ENCODE measurements at regions not wholly inside any gene's neighbourhood (a gene's known extent, or its start where the extent isn't known, plus 50 kb on each side); places are given as distances from the start of the nearest gene placed in this dataset.

- H3K9ac ChIP-seq (ENCODE audit: low read length), result no peak overlapping the region
- DNase-seq, result no peak
- H2AFZ ChIP-seq (ENCODE audit: low read depth, low read length), result no peak overlapping the region
- no peak overlapping the region for H3K23ac ChIP-seq (ENCODE audit: low read length in 2 of 2)
- H3K4me2 ChIP-seq (ENCODE audit: low read length, poor library complexity, severe bottlenecking), result no peak overlapping the region
- H2BK5ac ChIP-seq (ENCODE audit: low read depth, low read length, poor library complexity, severe bottlenecking), result no peak overlapping the region
- no peak overlapping the region for H2BK12ac ChIP-seq (ENCODE audit: low read length in 2 of 2)
- peaks cover 5% of the 10 kb centered on the region for H3K4me1 ChIP-seq (ENCODE audit: control insufficient read depth, insufficient read depth, low read depth, low read length)
- H3K27me3 ChIP-seq (ENCODE audit: control insufficient read depth in 1 of 2, insufficient read depth in 1 of 2, low read length in 2 of 2), result peaks cover 23 to 29% of the 10 kb centered on the region in 2 experiments
- no peak overlapping the region for H3K4me3 ChIP-seq (ENCODE audit: insufficient read depth in 1 of 2, low read depth in 1 of 2, low read length in 2 of 2)
- no peak overlapping the region for H2BK120ac ChIP-seq (ENCODE audit: low read depth, low read length)
- no peak overlapping the region for H2BK15ac ChIP-seq (ENCODE audit: low read depth, poor library complexity, severe bottlenecking)
- H4K8ac ChIP-seq (ENCODE audit: low read length), result no peak overlapping the region
- H3K36me3 ChIP-seq (ENCODE audit: control insufficient read depth in 1 of 2, insufficient read depth in 2 of 2, low read depth in 1 of 2, low read length in 2 of 2), result no peaks in the 10 kb centered on the region
- no peaks in the 10 kb centered on the region for H3K9me3 ChIP-seq (ENCODE audit: control insufficient read depth, low read length)
- H3K79me1 ChIP-seq (replicated peaks; ENCODE audit: low read length, poor library complexity, severe bottlenecking), result no peaks in the 10 kb centered on the region
- H2AK5ac ChIP-seq (ENCODE audit: low read length, severe bottlenecking), result no peak overlapping the region
- WGBS, result no CpG with 5 or more reads among the region's 1 CpG
- no peak overlapping the region for H3K18ac ChIP-seq (ENCODE audit: low read depth in 1 of 2, low read length in 2 of 2)
- H3K4ac ChIP-seq (ENCODE audit: low read depth in 1 of 2, low read length in 2 of 2), result no peak overlapping the region
- no peak overlapping the region for H4K91ac ChIP-seq (ENCODE audit: low read length)
- no peak overlapping the region for H3K27ac ChIP-seq (ENCODE audit: low read length, poor library complexity, severe bottlenecking)
- H3K14ac ChIP-seq (ENCODE audit: low read length in 2 of 2), result no peak overlapping the region
These were observed 68.2 kb downstream of the IRX5 start for GRCh38 chr16:54998834-54999233.

- no peaks in the 10 kb centered on the region for H3K79me1 ChIP-seq (replicated peaks; ENCODE audit: low read length, poor library complexity, severe bottlenecking)
- H2AK5ac ChIP-seq (ENCODE audit: low read length, severe bottlenecking), result no peak overlapping the region
- H3K9me3 ChIP-seq (ENCODE audit: control insufficient read depth, low read length), result no peaks in the 10 kb centered on the region
- H2BK5ac ChIP-seq (ENCODE audit: low read depth, low read length, poor library complexity, severe bottlenecking), result no peak overlapping the region
- no peak for DNase-seq
- no peak overlapping the region for H2AFZ ChIP-seq (ENCODE audit: low read depth, low read length)
- H3K4me2 ChIP-seq (ENCODE audit: low read length, poor library complexity, severe bottlenecking), result no peak overlapping the region
- WGBS, result 94% methylated on average over 11 of the region's 11 CpGs
- H3K27me3 ChIP-seq (ENCODE audit: control insufficient read depth in 1 of 2, insufficient read depth in 1 of 2, low read length in 2 of 2), result peaks cover 28 to 29% of the 10 kb centered on the region in 2 experiments
- no peak overlapping the region for H3K27ac ChIP-seq (ENCODE audit: low read length, poor library complexity, severe bottlenecking)
- H3K36me3 ChIP-seq (ENCODE audit: control insufficient read depth in 1 of 2, insufficient read depth in 2 of 2, low read depth in 1 of 2, low read length in 2 of 2), result no peaks in the 10 kb centered on the region
- peaks cover 4% of the 10 kb centered on the region for H3K4me1 ChIP-seq (ENCODE audit: control insufficient read depth, insufficient read depth, low read depth, low read length)
- H3K9ac ChIP-seq (ENCODE audit: low read length), result no peak overlapping the region
- no peak overlapping the region for H4K8ac ChIP-seq (ENCODE audit: low read length)
- H2BK15ac ChIP-seq (ENCODE audit: low read depth, poor library complexity, severe bottlenecking), result no peak overlapping the region
- no peak overlapping the region for H3K4ac ChIP-seq (ENCODE audit: low read depth in 1 of 2, low read length in 2 of 2)
- no peak overlapping the region for H4K91ac ChIP-seq (ENCODE audit: low read length)
- H2BK120ac ChIP-seq (ENCODE audit: low read depth, low read length), result no peak overlapping the region
- no peak overlapping the region for H3K4me3 ChIP-seq (ENCODE audit: insufficient read depth in 1 of 2, low read depth in 1 of 2, low read length in 2 of 2)
- H3K14ac ChIP-seq (ENCODE audit: low read length in 2 of 2), result no peak overlapping the region
- no peak overlapping the region for H3K18ac ChIP-seq (ENCODE audit: low read depth in 1 of 2, low read length in 2 of 2)
- no peak overlapping the region for H2BK12ac ChIP-seq (ENCODE audit: low read length in 2 of 2)
- no peak overlapping the region for H3K23ac ChIP-seq (ENCODE audit: low read length in 2 of 2)
These were observed 68.8 kb downstream of the IRX5 start for GRCh38 chr16:54999481-54999880.

- Histone ChIP-seq H3K4ac (ENCODE audit: low read depth in 1 of 2, low read length in 2 of 2) (no peak overlapping the region), H3K27ac (ENCODE audit: low read length, poor library complexity, severe bottlenecking) (no peak overlapping the region), H3K9me3 (ENCODE audit: control insufficient read depth, low read length) (no peaks in the 10 kb centered on the region), H3K36me3 (ENCODE audit: control insufficient read depth in 1 of 2, insufficient read depth in 2 of 2, low read depth in 1 of 2, low read length in 2 of 2) (no peaks in the 10 kb centered on the region), H2BK12ac (ENCODE audit: low read length in 2 of 2) (no peak overlapping the region), H3K4me1 (ENCODE audit: control insufficient read depth, insufficient read depth, low read depth, low read length) (peaks cover 4% of the 10 kb centered on the region), H3K79me1 (replicated peaks; ENCODE audit: low read length, poor library complexity, severe bottlenecking) (no peaks in the 10 kb centered on the region), H3K14ac (ENCODE audit: low read length in 2 of 2) (no peak overlapping the region), H2AK5ac (ENCODE audit: low read length, severe bottlenecking) (no peak overlapping the region), H3K18ac (ENCODE audit: low read depth in 1 of 2, low read length in 2 of 2) (no peak overlapping the region), H2BK5ac (ENCODE audit: low read depth, low read length, poor library complexity, severe bottlenecking) (no peak overlapping the region), H4K8ac (ENCODE audit: low read length) (no peak overlapping the region), H2BK15ac (ENCODE audit: low read depth, poor library complexity, severe bottlenecking) (no peak overlapping the region), H4K91ac (ENCODE audit: low read length) (no peak overlapping the region), H3K9ac (ENCODE audit: low read length) (no peak overlapping the region), H2AFZ (ENCODE audit: low read depth, low read length) (no peak overlapping the region), H3K23ac (ENCODE audit: low read length in 2 of 2) (no peak overlapping the region), H3K4me2 (ENCODE audit: low read length, poor library complexity, severe bottlenecking) (no peak overlapping the region), H2BK120ac (ENCODE audit: low read depth, low read length) (no peak overlapping the region), H3K4me3 (ENCODE audit: insufficient read depth in 1 of 2, low read depth in 1 of 2, low read length in 2 of 2) (no peak overlapping the region), H3K27me3 (ENCODE audit: control insufficient read depth in 1 of 2, insufficient read depth in 1 of 2, low read length in 2 of 2) (peaks cover 22 to 28% of the 10 kb centered on the region in 2 experiments)
- DNase-seq, result no peak
- 63% methylated on average over 4 of the region's 4 CpGs for WGBS
These were observed 69.9 kb downstream of the IRX5 start for GRCh38 chr16:55000595-55000994.

GRCh38 chr16:55001931-55002330 is 71.3 kb downstream of the IRX5 start:
- no peak overlapping the region for H3K4ac ChIP-seq (ENCODE audit: low read depth in 1 of 2, low read length in 2 of 2)
- H2AK5ac ChIP-seq (ENCODE audit: low read length, severe bottlenecking), result no peak overlapping the region
- no peak overlapping the region for H4K91ac ChIP-seq (ENCODE audit: low read length)
- no peak overlapping the region for H2BK12ac ChIP-seq (ENCODE audit: low read length in 2 of 2)
- DNase-seq, result no peak
- H4K8ac ChIP-seq (ENCODE audit: low read length), result no peak overlapping the region
- no peak overlapping the region for H2BK5ac ChIP-seq (ENCODE audit: low read depth, low read length, poor library complexity, severe bottlenecking)
- no peak overlapping the region for H3K9ac ChIP-seq (ENCODE audit: low read length)
- no peak overlapping the region for H3K23ac ChIP-seq (ENCODE audit: low read length in 2 of 2)
- H3K79me1 ChIP-seq (replicated peaks; ENCODE audit: low read length, poor library complexity, severe bottlenecking), result no peaks in the 10 kb centered on the region
- H3K36me3 ChIP-seq (ENCODE audit: control insufficient read depth in 1 of 2, insufficient read depth in 2 of 2, low read depth in 1 of 2, low read length in 2 of 2), result no peaks in the 10 kb centered on the region
- no peak overlapping the region for H3K18ac ChIP-seq (ENCODE audit: low read depth in 1 of 2, low read length in 2 of 2)
- no peak overlapping the region for H2BK120ac ChIP-seq (ENCODE audit: low read depth, low read length)
- WGBS, result 71% methylated on average over 1 of the region's 1 CpG
- no peak overlapping the region for H3K4me2 ChIP-seq (ENCODE audit: low read length, poor library complexity, severe bottlenecking)
- H3K4me1 ChIP-seq (ENCODE audit: control insufficient read depth, insufficient read depth, low read depth, low read length), result peaks cover 4% of the 10 kb centered on the region
- H3K14ac ChIP-seq (ENCODE audit: low read length in 2 of 2), result no peak overlapping the region
- no peaks in the 10 kb centered on the region for H3K9me3 ChIP-seq (ENCODE audit: control insufficient read depth, low read length)
- no peak overlapping the region for H3K4me3 ChIP-seq (ENCODE audit: insufficient read depth in 1 of 2, low read depth in 1 of 2, low read length in 2 of 2)
- H2AFZ ChIP-seq (ENCODE audit: low read depth, low read length), result no peak overlapping the region
- no peak overlapping the region for H2BK15ac ChIP-seq (ENCODE audit: low read depth, poor library complexity, severe bottlenecking)
- no peak overlapping the region for H3K27ac ChIP-seq (ENCODE audit: low read length, poor library complexity, severe bottlenecking)
- peaks cover 16 to 17% of the 10 kb centered on the region in 2 experiments for H3K27me3 ChIP-seq (ENCODE audit: control insufficient read depth in 1 of 2, insufficient read depth in 1 of 2, low read length in 2 of 2)
